B cell (primary cell): ENCODE measurements at regions not wholly inside any gene's neighbourhood (a gene's known extent, or its start where the extent isn't known, plus 50 kb on each side); places are given as distances from the start of the nearest gene placed in this dataset.

Experiments
- ATAC-seq: fragments of 200-7000 bp; cut with Tn5 transposase; one replicate; pipeline ENCODE4 v1.10.0; 2021; ENCODE audit warnings: low read depth, mild to moderate bottlenecking, moderate number of reproducible peaks, moderate library complexity
- CTCF ChIA-PET: fragments of 350-600 bp; sonication (Branson Sonifier 250); formaldehyde crosslinking; loops from one replicate; lab custom pipeline; 2021; ENCODE audit warnings: antibody characterized with exemption, inconsistent platforms; lab: Charles Lee
- POLR2A ChIA-PET: fragments of 350-600 bp; sonication (Branson Sonifier 250); formaldehyde crosslinking; loops from one replicate; lab custom pipeline; 2021; ENCODE audit warnings: antibody characterized with exemption; lab: Charles Lee
- DNase-seq: peaks from one replicate; pipeline ENCODE4 v3.0.0; 2013
- H2AFZ ChIP-seq: 2 replicates; pipeline ENCODE4 v1.6.1; 2012; ENCODE audit warnings: mild to moderate bottlenecking, low read depth, low read length; ENCODE audit not compliant: insufficient read depth, poor library complexity, severe bottlenecking
- H3K27ac ChIP-seq, 2 donors: 1 replicate in 1 of 2; 2 replicates in 1 of 2; pipeline ENCODE4 v1.5.1; 2012 to 2013; ENCODE audit warnings: low read length in 2 of 2, mild to moderate bottlenecking in 2 of 2, moderate library complexity in 1 of 2
- H3K27me3 ChIP-seq, 4 experiments: fragments of 200-600 bp in 1 of 4; sonication (generic) in 1 of 4; replicated peaks in 1 of 4; 1 replicate in 2 of 4; 2 replicates in 2 of 4; pipeline versions ENCODE4 v1.6.1 to v1.7.0; 2013 to 2016; ENCODE audit warnings: low read length in 3 of 4, mild to moderate bottlenecking in 2 of 4, mixed read lengths in 1 of 4, moderate library complexity in 1 of 4; ENCODE audit not compliant: insufficient read depth in 4 of 4, control insufficient read depth in 3 of 4; ENCODE audit errors: control extremely low read depth in 1 of 4
- H3K36me3 ChIP-seq, 2 experiments: replicated peaks in 1 of 2; 1 replicate in 1 of 2; 2 replicates in 1 of 2; pipeline versions ENCODE4 v1.6.1 to v1.7.1; 2013; ENCODE audit warnings: low read length in 1 of 2; ENCODE audit not compliant: insufficient read depth in 2 of 2, control insufficient read depth in 1 of 2; ENCODE audit errors: control extremely low read depth in 1 of 2, extremely low read depth in 1 of 2
- H3K4me1 ChIP-seq, 2 donors: fragments of 200-600 bp in 1 of 2; sonication (generic) in 1 of 2; 1 replicate in 1 of 2; 2 replicates in 1 of 2; pipeline versions ENCODE4 v1.5.1 to v1.6.1; 2013 to 2017; ENCODE audit warnings: low read length in 2 of 2; ENCODE audit not compliant: control insufficient read depth in 2 of 2, insufficient read depth in 2 of 2
- H3K4me2 ChIP-seq: replicated peaks from 2 replicates; pipeline ENCODE3; 2012; ENCODE audit warnings: mild to moderate bottlenecking, low read depth, low read length; ENCODE audit not compliant: poor library complexity, severe bottlenecking
- H3K4me3 ChIP-seq, 5 experiments: fragments of 200-600 bp in 1 of 5; sonication (generic) in 1 of 5; 1 replicate in 3 of 5; 2 replicates in 2 of 5; pipeline versions ENCODE4 v1.5.1 to v1.7.0; 2011 to 2016; ENCODE audit warnings: low read length in 4 of 5, mild to moderate bottlenecking in 4 of 5, low read depth in 2 of 5, control low read depth in 1 of 5, moderate library complexity in 1 of 5; ENCODE audit not compliant: insufficient read depth in 1 of 5; ENCODE audit errors: control extremely low read depth in 1 of 5, extremely low read depth in 1 of 5
- H3K79me2 ChIP-seq: fragments of 200-600 bp; sonication (generic); one replicate; pipeline ENCODE4 v1.6.0; 2016; ENCODE audit warnings: low read length; ENCODE audit not compliant: control insufficient read depth, insufficient read depth
- H3K9ac ChIP-seq: fragments of 200-600 bp; sonication (generic); 2 replicates; pipeline ENCODE4 v1.6.1; 2017; ENCODE audit warnings: mild to moderate bottlenecking, low read length, moderate library complexity
- H3K9me3 ChIP-seq, 3 donors: one replicate each; pipeline versions ENCODE4 v1.6.1 to v1.7.1; 2013; ENCODE audit warnings: low read length in 2 of 3; ENCODE audit not compliant: control insufficient read depth in 2 of 3, insufficient read depth in 1 of 3; ENCODE audit errors: control extremely low read depth in 1 of 3
- H4K20me1 ChIP-seq: 2 replicates; pipeline ENCODE4 v1.6.0; 2012; ENCODE audit warnings: mild to moderate bottlenecking, low read length; ENCODE audit not compliant: insufficient read depth, control insufficient read depth, poor library complexity, severe bottlenecking
- H3K27ac Mint-ChIP-seq: one replicate; pipeline ENCODE4 v1.8.0; 2021; ENCODE audit warnings: mixed read lengths
- H3K27me3 Mint-ChIP-seq: one replicate; pipeline ENCODE4 v1.8.0; 2021; ENCODE audit warnings: mixed read lengths
- H3K4me1 Mint-ChIP-seq: one replicate; pipeline ENCODE4 v1.8.0; 2021; ENCODE audit warnings: mixed read lengths
- H3K4me3 Mint-ChIP-seq: one replicate; pipeline ENCODE4 v1.8.0; 2021; ENCODE audit warnings: mixed read lengths
- H3K9me3 Mint-ChIP-seq: one replicate; pipeline ENCODE4 v1.8.0; 2022; ENCODE audit warnings: mixed read lengths; ENCODE audit not compliant: insufficient read depth
- CTCF ChIP-seq: fragments of 200-600 bp; IDR thresholded peaks from one replicate; pipeline ENCODE4 v1.8.0; 2022; ENCODE audit warnings: antibody characterized with exemption, mild to moderate bottlenecking
- EZH2 ChIP-seq: IDR thresholded peaks from 2 replicates; pipeline ENCODE4 v1.6.1; 2012; ENCODE audit warnings: borderline replicate concordance, low read depth, mild to moderate bottlenecking, moderate library complexity, low read length; ENCODE audit not compliant: insufficient read depth, poor library complexity, severe bottlenecking
- WGBS: methylation state at CpG from one replicate; pipeline ENCODE4 v1.1.5; 2013; ENCODE audit warnings: missing lambda C conversion rate; ENCODE audit not compliant: insufficient coverage; 5-methylcytosine and 5-hydroxymethylcytosine counted together
- intact Hi-C: fragments of 100-400 bp; cut with micrococcal nuclease; formaldehyde crosslinking; loops from one replicate; pipeline ENCODE4 v1.10.0; 2022

GRCh38 chr4:3683744-3684421, 82.3 kb upstream of the ADRA2C start:
- Histone ChIP-seq H3K79me2 (no peaks in the 10 kb centered on the region), H3K27ac (no peak overlapping the region), H3K4me2 (no peak overlapping the region), H3K36me3 (no peaks in the 10 kb centered on the region), H3K9ac (no peak overlapping the region), H4K20me1 (no peaks in the 10 kb centered on the region), H2AFZ (no peak overlapping the region), H3K4me1 (no peaks in the 10 kb centered on the region), H3K9me3 (peaks cover 0 to 6% (median 0%) of the 10 kb centered on the region in 3 donors), H3K27me3 (no peaks in the 10 kb centered on the region), H3K4me3 (no peak overlapping the region)
- ChIA-PET POLR2A (no interaction called here), CTCF (no interaction called here)
- intact Hi-C loops = no loop called here
- Mint-ChIP-seq H3K4me3 (no peak overlapping the region), H3K27me3 (peaks cover 4% of the 10 kb centered on the region), H3K9me3 (no peaks in the 10 kb centered on the region), H3K4me1 (no peaks in the 10 kb centered on the region), H3K27ac (no peak overlapping the region)
- 89% methylated on average over 26 of the region's 30 CpGs for WGBS
- DNase-seq = no peak
- no peak for ATAC-seq
- TF ChIP-seq CTCF (no peak), EZH2 (no peak)

- WGBS = 90% methylated on average over 22 of the region's 28 CpGs
- Histone ChIP-seq H3K4me1 (no peaks in the 10 kb centered on the region), H4K20me1 (no peaks in the 10 kb centered on the region), H3K9ac (no peak overlapping the region), H3K9me3 (peaks cover 0 to 6% (median 0%) of the 10 kb centered on the region in 3 donors), H3K36me3 (no peaks in the 10 kb centered on the region), H3K4me2 (no peak overlapping the region), H3K27me3 (no peaks in the 10 kb centered on the region), H3K4me3 (no peak overlapping the region), H2AFZ (no peak overlapping the region), H3K27ac (no peak overlapping the region), H3K79me2 (no peaks in the 10 kb centered on the region)
- TF ChIP-seq CTCF (no peak), EZH2 (no peak)
- H3K27me3 Mint-ChIP-seq = peaks cover 4% of the 10 kb centered on the region
- POLR2A ChIA-PET = no interaction called here
- H3K9me3 Mint-ChIP-seq = no peaks in the 10 kb centered on the region
- DNase-seq (no peak), ATAC-seq (no peak)
- H3K4me3 Mint-ChIP-seq = no peak overlapping the region
- H3K4me1 Mint-ChIP-seq = no peaks in the 10 kb centered on the region
- intact Hi-C loops = no loop called here
- CTCF ChIA-PET = no interaction called here
- H3K27ac Mint-ChIP-seq = no peak overlapping the region
Observed at GRCh38 chr4:3683077-3683743, 83.0 kb upstream of the ADRA2C start.
